OCI-LY7 (cell line): ENCODE measurements at regions not wholly inside any gene's neighbourhood (a gene's known extent, or its start where the extent isn't known, plus 50 kb on each side); places are given as distances from the start of the nearest gene placed in this dataset.

Source experiments
- BruUV-seq: library from RNA; stranded (reverse); fragments of 400-500 nt; replicated peaks from 2 replicates; lab custom pipeline; 2021; lab: Mats Ljungman, UMichigan
- CTCF ChIA-PET: fragments of 300-600 bp; sonication (Branson Sonifier 250); formaldehyde crosslinking; loops from one replicate; lab custom pipeline; 2022; ENCODE audit warnings: antibody characterized with exemption; ENCODE audit not compliant: unreplicated experiment; lab: Charles Lee
- POLR2A ChIA-PET: fragments of 300-600 bp; sonication (Branson Sonifier 250); formaldehyde crosslinking; loops from one replicate; lab custom pipeline; 2022; ENCODE audit warnings: antibody characterized with exemption; lab: Charles Lee
- DNase-seq: peaks from one replicate; pipeline ENCODE4 v3.0.0-alpha.2; 2015; ENCODE audit warnings: low spot score
- H2AFZ ChIP-seq: fragments of 200-600 bp; sonication (generic), shearing (Covaris generic); 2 replicates; pipeline ENCODE4 v1.6.1; 2014; ENCODE audit warnings: mild to moderate bottlenecking, antibody characterized with exemption, low read length, moderate library complexity
- H3K27ac ChIP-seq: fragments of 200-600 bp; sonication (generic); 2 replicates; pipeline ENCODE4 v1.5.1; 2014; ENCODE audit warnings: mixed run types, low read depth, mild to moderate bottlenecking, moderate library complexity, low read length, inconsistent platforms; ENCODE audit not compliant: poor library complexity, severe bottlenecking
- H3K36me3 ChIP-seq: fragments of 200-600 bp; sonication (generic); 2 replicates; pipeline ENCODE4 v1.6.1; 2014; ENCODE audit warnings: mild to moderate bottlenecking, antibody characterized with exemption, low read length, moderate library complexity, mixed read lengths; ENCODE audit not compliant: insufficient read depth
- H3K4me1 ChIP-seq: fragments of 200-600 bp; sonication (generic); 2 replicates; pipeline ENCODE4 v1.5.1; 2014; ENCODE audit warnings: mild to moderate bottlenecking, low read length; ENCODE audit not compliant: insufficient read depth, poor library complexity, severe bottlenecking
- H3K4me2 ChIP-seq: fragments of 200-600 bp; sonication (generic); 2 replicates; pipeline ENCODE4 v1.6.1; 2014; ENCODE audit warnings: mild to moderate bottlenecking, low read length
- H3K4me3 ChIP-seq: fragments of 200-600 bp; sonication (generic); 2 replicates; pipeline ENCODE4 v1.5.1; 2014; ENCODE audit warnings: mild to moderate bottlenecking, low read depth, low read length; ENCODE audit not compliant: poor library complexity, severe bottlenecking
- H3K79me2 ChIP-seq: fragments of 200-600 bp; sonication (generic); 2 replicates; pipeline ENCODE4 v1.6.1; 2016; ENCODE audit warnings: low read depth, mild to moderate bottlenecking, low read length, moderate library complexity, mixed read lengths; ENCODE audit not compliant: insufficient read depth
- H3K9me2 ChIP-seq: fragments of 200-600 bp; sonication (generic); 2 replicates; pipeline ENCODE4 v1.6.1; 2016; ENCODE audit warnings: mild to moderate bottlenecking, low read length, mixed read lengths; ENCODE audit not compliant: insufficient read depth
- H3K9me3 ChIP-seq: fragments of 200-600 bp; sonication (generic); 2 replicates; pipeline ENCODE4 v1.6.1; 2014; ENCODE audit warnings: mild to moderate bottlenecking, mixed run types, low read length, mixed read lengths
- H4K20me1 ChIP-seq: fragments of 200-600 bp; sonication (generic); 2 replicates; pipeline ENCODE4 v1.6.1; 2014; ENCODE audit warnings: mild to moderate bottlenecking, antibody characterized with exemption, low read length, moderate library complexity, mixed read lengths; ENCODE audit not compliant: insufficient read depth
- EZH2phosphoT487 ChIP-seq: fragments of 200-600 bp; sonication (generic); IDR thresholded peaks from 2 replicates; pipeline ENCODE4 v1.6.1; 2018; ENCODE audit warnings: low read depth, borderline replicate concordance, mild to moderate bottlenecking, mixed run types, antibody characterized with exemption, low read length, moderate library complexity, mixed read lengths
- intact Hi-C: fragments of 100-400 bp; cut with micrococcal nuclease; formaldehyde crosslinking; loops from one replicate; pipeline ENCODE4 v1.10.0; 2022; ENCODE audit not compliant: unreplicated experiment
- TF ChIP-seq, protein P1 (sequence below): fragments of 200-600 bp; sonication (generic); conservative IDR thresholded peaks from 2 replicates; pipeline ENCODE4 v1.5.1; 2014; ENCODE audit warnings: mild to moderate bottlenecking, antibody characterized with exemption, low read length, moderate library complexity, mixed read lengths

GRCh38 chr9:119091074-119091473, 278.2 kb downstream of the BRINP1 start:
- Histone ChIP-seq H3K9me2 (no peaks in the 10 kb centered on the region), H3K4me1 (no peaks in the 10 kb centered on the region), H3K79me2 (no peaks in the 10 kb centered on the region), H4K20me1 (no peaks in the 10 kb centered on the region), H3K27ac (no peak overlapping the region), H2AFZ (no peak overlapping the region), H3K4me2 (no peak overlapping the region), H3K36me3 (no peaks in the 10 kb centered on the region), H3K4me3 (no peak overlapping the region), H3K9me3 (no peaks in the 10 kb centered on the region)
- CTCF ChIA-PET, result no interaction called here
- intact Hi-C loops, result no loop called here
- DNase-seq, result no peak
- no peak for TF ChIP-seq EZH2phosphoT487
- TF ChIP-seq, protein P1, sequence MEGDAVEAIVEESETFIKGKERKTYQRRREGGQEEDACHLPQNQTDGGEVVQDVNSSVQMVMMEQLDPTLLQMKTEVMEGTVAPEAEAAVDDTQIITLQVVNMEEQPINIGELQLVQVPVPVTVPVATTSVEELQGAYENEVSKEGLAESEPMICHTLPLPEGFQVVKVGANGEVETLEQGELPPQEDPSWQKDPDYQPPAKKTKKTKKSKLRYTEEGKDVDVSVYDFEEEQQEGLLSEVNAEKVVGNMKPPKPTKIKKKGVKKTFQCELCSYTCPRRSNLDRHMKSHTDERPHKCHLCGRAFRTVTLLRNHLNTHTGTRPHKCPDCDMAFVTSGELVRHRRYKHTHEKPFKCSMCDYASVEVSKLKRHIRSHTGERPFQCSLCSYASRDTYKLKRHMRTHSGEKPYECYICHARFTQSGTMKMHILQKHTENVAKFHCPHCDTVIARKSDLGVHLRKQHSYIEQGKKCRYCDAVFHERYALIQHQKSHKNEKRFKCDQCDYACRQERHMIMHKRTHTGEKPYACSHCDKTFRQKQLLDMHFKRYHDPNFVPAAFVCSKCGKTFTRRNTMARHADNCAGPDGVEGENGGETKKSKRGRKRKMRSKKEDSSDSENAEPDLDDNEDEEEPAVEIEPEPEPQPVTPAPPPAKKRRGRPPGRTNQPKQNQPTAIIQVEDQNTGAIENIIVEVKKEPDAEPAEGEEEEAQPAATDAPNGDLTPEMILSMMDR, result no peak
- POLR2A ChIA-PET, result interaction anchor here (1.2 kb wide), 1 partner anchor 11 kb away, joined by 3 read pairs; no protein-coding TSS in a partner anchor
- BruUV-seq, result no TSS peak

GRCh38 chr9:119092125-119092524, 277.1 kb downstream of the BRINP1 start:
- TF ChIP-seq, protein P1, result no peak
- no peak for TF ChIP-seq EZH2phosphoT487
- H4K20me1 ChIP-seq, result no peaks in the 10 kb centered on the region
- H3K9me3 ChIP-seq, result no peaks in the 10 kb centered on the region
- H3K36me3 ChIP-seq, result no peaks in the 10 kb centered on the region
- no peaks in the 10 kb centered on the region for H3K4me1 ChIP-seq
- H2AFZ ChIP-seq, result no peak overlapping the region
- H3K27ac ChIP-seq, result no peak overlapping the region
- ChIA-PET POLR2A (interaction anchor here (1.2 kb wide), 1 partner anchor 10 kb away, joined by 3 read pairs; no protein-coding TSS in a partner anchor), CTCF (interaction anchor here (0.7 kb wide), 1 partner anchor 76 kb away, joined by 4 read pairs; no protein-coding TSS in a partner anchor)
- H3K79me2 ChIP-seq, result no peaks in the 10 kb centered on the region
- no peak overlapping the region for H3K4me3 ChIP-seq
- no peak for DNase-seq
- no TSS peak for BruUV-seq
- intact Hi-C loops, result no loop called here
- no peaks in the 10 kb centered on the region for H3K9me2 ChIP-seq
- H3K4me2 ChIP-seq, result no peak overlapping the region

DNA sequence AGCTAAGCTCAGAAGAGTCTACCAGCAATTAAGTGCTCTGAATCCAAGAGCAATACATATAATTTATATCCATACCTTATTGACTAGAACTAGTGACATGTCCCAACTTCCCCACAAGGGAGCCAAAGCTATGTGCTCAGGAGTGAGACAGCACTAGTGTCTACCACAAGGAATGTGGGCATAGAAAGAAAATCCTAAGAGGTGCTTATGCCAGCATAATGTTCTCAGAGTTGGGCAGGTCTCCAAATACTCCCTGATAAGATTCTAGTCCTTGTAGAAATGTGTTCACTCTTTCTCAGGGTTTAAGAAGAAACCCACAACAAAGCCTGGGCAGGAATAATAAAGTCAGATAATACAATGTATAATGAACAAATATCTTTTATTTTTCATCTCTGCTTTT, 275.1 kb downstream of the BRINP1 start:
- Histone ChIP-seq H3K36me3 (no peaks in the 10 kb centered on the region), H2AFZ (no peak overlapping the region), H3K4me3 (no peak overlapping the region), H3K27ac (no peak overlapping the region), H3K4me1 (no peaks in the 10 kb centered on the region), H3K4me2 (no peak overlapping the region), H3K9me2 (no peaks in the 10 kb centered on the region), H4K20me1 (no peaks in the 10 kb centered on the region), H3K79me2 (no peaks in the 10 kb centered on the region), H3K9me3 (no peaks in the 10 kb centered on the region)
- CTCF ChIA-PET, result no interaction called here
- intact Hi-C loops, result no loop called here
- POLR2A ChIA-PET, result interaction anchor here (0.7 kb wide), 1 partner anchor 386 kb away, joined by 3 read pairs; no protein-coding TSS in a partner anchor
- DNase-seq, result no peak
- no peak for TF ChIP-seq EZH2phosphoT487
- TF ChIP-seq, protein P1, result no peak
- BruUV-seq, result no TSS peak
